Endothelial cell of umbilical vein (primary cell): ENCODE measurements at regions not wholly inside any gene's neighbourhood (a gene's known extent, or its start where the extent isn't known, plus 50 kb on each side); places are given as distances from the start of the nearest gene placed in this dataset.

Experiments used
- CTCF ChIP-seq, 2 donors: IDR thresholded peaks; 1 replicate in 1 of 2; 2 replicates in 1 of 2; pipeline ENCODE4 v1.5.1; 2011; ENCODE audit warnings: low read length in 2 of 2, mild to moderate bottlenecking in 2 of 2, moderate library complexity in 2 of 2, control low read depth in 1 of 2, inconsistent platforms in 1 of 2, low read depth in 1 of 2; ENCODE audit not compliant: insufficient read depth in 1 of 2; ENCODE audit errors: extremely low read depth in 1 of 2
- EZH2 ChIP-seq: IDR thresholded peaks from 2 replicates; pipeline ENCODE4 v1.6.1; 2012; ENCODE audit warnings: borderline replicate concordance, low read depth, mild to moderate bottlenecking, moderate library complexity, low read length, inconsistent platforms; ENCODE audit not compliant: severe bottlenecking
- FOS ChIP-seq: IDR thresholded peaks from 2 replicates; pipeline ENCODE4 v1.6.1; 2011; ENCODE audit warnings: mild to moderate bottlenecking, low read length, moderate library complexity, borderline replicate concordance; ENCODE audit not compliant: insufficient read depth
- GATA2 ChIP-seq: IDR thresholded peaks from 2 replicates; pipeline ENCODE4 v1.7.0; 2011; ENCODE audit warnings: low read depth, mild to moderate bottlenecking, moderate library complexity, mixed read lengths, low read length; ENCODE audit not compliant: insufficient read length, insufficient read depth
- JUN ChIP-seq: IDR thresholded peaks from 2 replicates; pipeline ENCODE4 v1.6.1; 2011; ENCODE audit warnings: borderline replicate concordance, low read depth; ENCODE audit not compliant: insufficient read length, insufficient read depth
- MAX ChIP-seq: IDR thresholded peaks from 2 replicates; pipeline ENCODE4 v1.6.1; 2011; ENCODE audit not compliant: insufficient read depth, insufficient read length
- MYC ChIP-seq: IDR thresholded peaks from one replicate; pipeline ENCODE4 v1.6.1; 2011; ENCODE audit warnings: mild to moderate bottlenecking, low read depth, low read length
- POLR2A ChIP-seq: IDR thresholded peaks from 2 replicates; pipeline ENCODE4 v1.6.1; 2012; ENCODE audit warnings: low read depth, mild to moderate bottlenecking, control low read depth, low read length
- POLR2AphosphoS5 ChIP-seq: IDR thresholded peaks from 2 replicates; pipeline ENCODE4 v1.6.1; 2012; ENCODE audit warnings: low read depth, mild to moderate bottlenecking, control low read depth, low read length, moderate library complexity; ENCODE audit not compliant: insufficient read depth

- TF ChIP-seq EZH2 (no peak), CTCF (IDR thresholded peaks at IDR 0.05; ENCODE audit: extremely low read depth in 1 of 2, insufficient read depth in 1 of 2, low read depth in 1 of 2, low read length in 2 of 2) (no peak), POLR2A (no peak), POLR2AphosphoS5 (no peak), MAX (no peak), MYC (no peak), GATA2 (no peak), JUN (no peak), FOS (no peak)
Observed at GRCh38 chr14:53885136-53885640, 71.4 kb downstream of the BMP4 start.
